HG03520 (cell line): ENCODE measurements at regions not wholly inside any gene's neighbourhood (a gene's known extent, or its start where the extent isn't known, plus 50 kb on each side); places are given as distances from the start of the nearest gene placed in this dataset.
A peak's percentile ranks its signal among the peaks of the same experiment; 100 is the strongest.
"Not testable (repeated sequence)": the region's sequence is repeated elsewhere in the genome, so short reads cannot be mapped to it uniquely, and the experiment has no call there.

Experiments
- ATAC-seq: cut with Tn5 transposase; IDR thresholded peaks from one replicate; pipeline ENCODE4 v1.9.1; 2021; ENCODE audit warnings: mild to moderate bottlenecking, moderate library complexity; ENCODE audit not compliant: unreplicated experiment

GRCh38 chr9:587527-587926 is 254.0 kb upstream of the DMRT1 start:
- no peak for ATAC-seq

- no peak for ATAC-seq
Observed at GRCh38 chr9:588981-589380, 252.5 kb upstream of the DMRT1 start.

DNA sequence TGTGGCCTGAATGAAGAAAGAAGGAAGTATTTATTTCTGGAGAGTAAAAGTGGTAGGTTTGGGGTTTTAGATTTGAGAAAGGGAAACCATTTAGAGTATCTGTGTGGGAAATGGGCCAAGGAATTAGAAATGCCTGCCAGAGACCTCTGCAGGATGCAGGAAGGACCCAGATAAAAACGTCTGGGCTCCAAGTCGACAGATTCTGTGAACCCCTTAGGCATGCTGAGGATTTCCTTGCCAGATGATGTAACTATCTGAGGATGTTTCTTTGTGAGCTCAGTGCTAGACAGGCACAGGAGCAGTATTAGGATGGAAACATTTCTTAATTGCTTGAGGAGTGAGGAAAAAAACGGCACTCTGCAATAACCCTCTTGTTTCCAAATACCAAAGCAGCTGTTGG is 251.8 kb upstream of the DMRT1 start:
- ATAC-seq: no peak

GRCh38 chr9:591292-591691 is 250.2 kb upstream of the DMRT1 start:
- ATAC-seq: no peak

GRCh38 chr9:592225-592624 is 249.3 kb upstream of the DMRT1 start:
- ATAC-seq: no peak

DNA sequence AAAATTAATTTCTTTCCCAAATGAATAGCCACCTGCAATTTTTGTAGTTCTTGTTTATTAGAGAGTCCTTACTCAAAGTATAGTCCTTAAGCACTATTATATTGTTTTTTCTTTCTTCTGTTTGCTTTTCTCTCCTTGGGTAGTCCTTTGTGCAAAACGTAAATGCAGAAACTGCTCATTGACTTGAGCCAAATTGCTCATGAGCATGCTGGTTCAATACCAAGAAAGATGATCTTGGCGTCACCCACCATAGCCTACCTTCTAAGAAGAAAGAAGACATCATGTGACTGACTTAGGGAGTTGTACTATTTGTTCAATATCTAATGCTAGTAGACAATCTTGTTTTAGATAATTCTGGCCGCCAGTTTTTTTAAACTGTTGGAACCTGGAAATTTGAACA is 248.8 kb upstream of the DMRT1 start:
- no peak for ATAC-seq

- ATAC-seq: no peak
Observed at GRCh38 chr9:593809-594208, 247.7 kb upstream of the DMRT1 start.

DNA sequence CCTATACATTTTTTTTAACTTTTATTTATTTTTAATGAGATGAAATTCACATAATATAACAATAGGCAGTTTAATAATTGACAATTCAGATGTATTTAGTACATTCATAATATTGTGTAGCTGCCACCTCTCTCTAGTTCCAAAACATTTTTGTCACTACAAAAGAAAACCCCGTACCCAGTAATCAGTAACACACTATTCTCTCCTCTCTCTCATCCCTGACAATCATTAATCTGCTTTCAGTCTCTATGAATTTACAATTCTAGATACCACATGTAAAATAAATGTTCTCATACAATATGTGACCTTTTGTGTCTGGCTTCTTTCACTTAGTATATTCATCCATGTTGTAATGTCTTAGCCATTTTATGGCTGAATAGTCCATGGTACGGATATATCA is 244.8 kb upstream of the DMRT1 start:
- no peak for ATAC-seq

DNA sequence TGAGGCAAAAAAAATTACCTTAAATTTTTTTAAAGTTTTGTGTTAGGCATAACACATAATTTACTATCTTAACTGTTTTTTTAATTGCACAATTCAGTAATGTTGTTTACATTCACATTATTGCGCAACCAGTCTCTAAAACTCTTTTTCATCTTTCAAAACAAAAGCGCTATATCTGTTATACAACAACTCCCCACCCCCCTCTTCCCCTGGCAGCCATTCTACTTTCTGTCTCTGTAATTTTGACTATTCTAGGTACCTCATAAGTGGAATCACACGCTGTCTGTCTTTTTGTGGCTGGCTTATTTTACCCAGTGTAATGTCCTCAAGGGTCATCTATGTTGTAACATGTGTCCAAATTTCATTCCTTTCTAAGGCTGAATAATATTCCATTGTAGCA is 241.5 kb upstream of the DMRT1 start:
- ATAC-seq: no peak

GRCh38 chr9:602716-603115 is 238.8 kb upstream of the DMRT1 start:
- ATAC-seq: no peak

GRCh38 chr9:603126-603525 is 238.4 kb upstream of the DMRT1 start:
- no peak for ATAC-seq

- no peak for ATAC-seq
Observed at GRCh38 chr9:607417-607816, 234.1 kb upstream of the DMRT1 start.

- peak; percentile 64 for ATAC-seq
Observed at GRCh38 chr9:613771-614347, 227.6 kb upstream of the DMRT1 start.

- no peak for ATAC-seq
Observed at GRCh38 chr9:614431-614830, 227.1 kb upstream of the DMRT1 start.

DNA sequence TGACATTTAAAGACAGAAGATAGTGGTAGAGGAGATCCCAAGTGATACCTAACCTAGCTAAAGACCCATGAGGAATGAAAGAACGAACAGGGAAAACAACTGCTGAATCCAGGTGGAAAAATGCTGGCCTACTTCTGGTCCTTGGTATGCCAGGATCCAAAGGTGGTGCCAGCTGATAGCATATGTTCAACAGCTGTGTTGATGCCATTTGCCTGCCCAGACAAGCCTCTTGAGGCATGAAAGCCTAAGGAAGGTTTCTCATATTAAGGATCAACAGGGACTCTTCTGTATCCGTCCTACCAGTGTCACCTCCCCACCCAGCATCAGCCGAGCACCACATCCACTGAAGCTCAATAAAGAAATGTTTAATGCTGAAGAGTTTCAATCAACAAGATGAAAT is 225.7 kb upstream of the DMRT1 start:
- ATAC-seq: no peak

DNA sequence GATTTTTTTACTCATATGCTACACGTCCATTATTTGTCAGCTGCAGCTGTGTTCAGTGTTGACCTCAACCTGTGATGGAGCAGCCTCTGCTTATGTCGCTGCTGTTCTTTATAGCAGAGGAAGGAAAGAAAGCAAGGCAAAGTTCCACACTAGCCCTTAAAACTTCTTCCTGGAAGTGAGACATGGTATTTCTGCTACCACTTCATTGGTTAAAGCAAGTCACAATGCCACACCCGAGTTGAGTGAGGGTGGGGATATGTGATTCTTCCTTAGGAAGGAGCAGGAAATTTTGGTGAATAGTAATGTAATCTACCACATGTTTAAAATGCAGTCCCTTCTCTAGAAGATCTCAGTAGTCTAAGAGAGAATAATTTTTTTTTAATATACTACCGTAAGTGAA is 224.8 kb upstream of the DMRT1 start:
- ATAC-seq: no peak

GRCh38 chr9:617445-618085 is 223.9 kb upstream of the DMRT1 start:
- no peak for ATAC-seq

DNA sequence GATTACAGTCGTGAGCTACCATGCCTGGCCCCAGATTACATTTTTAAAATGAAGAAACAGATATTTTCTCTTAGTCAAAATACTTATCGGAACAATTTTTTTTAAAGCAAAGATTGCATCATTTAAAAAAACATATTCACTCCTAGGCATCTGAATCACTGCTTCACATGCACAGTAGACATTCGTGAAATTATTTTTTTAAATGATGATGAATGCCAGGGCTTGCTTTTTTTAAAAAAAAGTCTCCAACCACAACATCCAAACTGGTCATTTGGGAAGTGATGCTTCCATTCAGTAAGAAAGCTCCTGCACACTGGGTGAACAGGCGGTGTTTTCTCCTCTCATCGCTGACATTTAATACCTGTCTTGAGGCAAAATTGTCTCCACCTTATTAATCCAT is 223.0 kb upstream of the DMRT1 start:
- ATAC-seq: no peak

GRCh38 chr9:621201-621855 is 220.2 kb upstream of the DMRT1 start:
- no peak for ATAC-seq

DNA sequence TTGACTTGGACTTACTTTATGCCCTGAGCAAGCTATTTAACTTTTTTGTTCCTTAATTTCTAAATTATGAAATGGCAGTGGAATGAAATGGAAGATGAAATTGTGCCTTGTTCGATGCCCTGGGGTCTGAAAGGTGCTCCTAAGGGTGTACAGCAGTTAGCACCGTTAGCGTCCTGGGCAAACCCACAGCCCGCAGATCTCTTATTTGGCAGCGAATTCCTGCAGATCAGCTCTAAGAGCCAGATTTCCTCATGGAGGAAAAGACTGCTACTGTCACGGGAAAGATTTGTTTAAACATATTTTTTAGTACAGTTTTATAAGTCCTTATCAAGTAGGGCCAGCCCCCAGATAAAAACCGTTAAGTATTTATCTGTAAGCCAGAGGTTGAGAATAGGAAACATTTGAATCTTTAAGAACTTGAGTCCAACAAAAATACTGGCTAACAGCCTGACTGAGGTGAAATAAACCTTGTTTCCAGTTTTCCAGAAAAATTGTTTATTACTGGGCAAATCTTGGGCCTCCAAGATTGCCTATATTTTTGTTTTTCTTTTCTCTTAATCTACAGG is 216.5 kb upstream of the DMRT1 start:
- no peak for ATAC-seq

GRCh38 chr9:625613-626012 is 215.9 kb upstream of the DMRT1 start:
- ATAC-seq: no peak

DNA sequence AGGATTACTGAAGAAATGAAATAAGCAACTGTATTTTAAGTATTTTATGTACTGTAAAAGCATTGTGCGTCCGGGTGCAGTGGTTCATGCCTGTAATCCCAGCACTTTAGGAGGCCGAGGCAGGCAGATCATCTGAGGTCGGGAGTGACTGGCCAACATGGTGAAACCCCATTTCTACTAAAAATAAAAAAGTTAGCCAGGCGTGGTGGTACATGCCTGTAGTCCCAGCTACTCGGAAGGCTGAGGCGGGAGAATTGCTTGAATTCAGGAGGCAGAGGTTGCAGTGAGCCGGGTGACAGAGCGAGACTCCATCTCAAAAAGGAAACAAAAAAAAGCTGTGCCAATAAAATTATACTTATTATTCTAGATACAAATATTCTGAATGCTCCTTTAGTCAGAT is 215.4 kb upstream of the DMRT1 start:
- ATAC-seq: not testable (repeated sequence)
